ENCODE measurements at regions not wholly inside any gene's neighbourhood (a gene's known extent, or its start where the extent isn't known, plus 50 kb on each side); places are given as distances from the start of the nearest gene placed in this dataset.

DNA sequence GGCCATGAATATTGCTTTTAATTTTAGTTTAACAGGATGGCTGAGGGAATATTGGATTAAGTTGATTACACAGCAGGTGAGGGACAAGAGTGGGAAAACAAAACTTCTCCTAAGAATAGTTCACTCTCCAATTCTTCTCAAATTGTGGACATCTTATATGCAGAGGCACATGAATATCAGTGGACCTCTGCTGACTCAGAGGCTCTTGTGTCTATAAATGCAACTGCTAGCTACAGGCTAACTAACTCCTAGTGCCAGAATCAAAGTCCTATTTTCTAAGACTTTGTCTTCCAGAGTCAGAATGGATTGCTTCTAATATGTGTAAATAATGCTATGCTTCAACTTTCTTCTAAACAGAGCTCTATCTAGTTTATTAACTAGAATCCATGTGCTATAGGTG lies 175.8 kb downstream of the IL15 start:
- H3K27ac ChIP-seq (ENCODE audit: low read depth in 1 of 2, low read length in 2 of 2) = no peak overlapping the region
- H3K27me3 ChIP-seq (ENCODE audit: control insufficient read depth in 2 of 2, insufficient read depth in 2 of 2, low read length in 2 of 2) = no peaks in the 10 kb centered on the region
- peaks cover 0 to 1% (median 0%) of the 10 kb centered on the region in 3 donors for H3K27me3 Mint-ChIP-seq (ENCODE audit: low read depth in 3 of 3)
- no peak overlapping the region for H2AFZ ChIP-seq (ENCODE audit: insufficient read depth, low read depth, low read length, poor library complexity, severe bottlenecking)
- no peaks in the 10 kb centered on the region for H3K4me1 Mint-ChIP-seq
- intact Hi-C loops (cut with micrococcal nuclease) = no loop called here
- peaks cover 0 to 10% (median 7%) of the 10 kb centered on the region in 7 donors for H3K9me3 Mint-ChIP-seq
- H4K20me1 ChIP-seq (ENCODE audit: insufficient read depth, low read length) = no peaks in the 10 kb centered on the region
- no peak overlapping the region for H3K4me3 Mint-ChIP-seq
- TF ChIP-seq, protein P1, sequence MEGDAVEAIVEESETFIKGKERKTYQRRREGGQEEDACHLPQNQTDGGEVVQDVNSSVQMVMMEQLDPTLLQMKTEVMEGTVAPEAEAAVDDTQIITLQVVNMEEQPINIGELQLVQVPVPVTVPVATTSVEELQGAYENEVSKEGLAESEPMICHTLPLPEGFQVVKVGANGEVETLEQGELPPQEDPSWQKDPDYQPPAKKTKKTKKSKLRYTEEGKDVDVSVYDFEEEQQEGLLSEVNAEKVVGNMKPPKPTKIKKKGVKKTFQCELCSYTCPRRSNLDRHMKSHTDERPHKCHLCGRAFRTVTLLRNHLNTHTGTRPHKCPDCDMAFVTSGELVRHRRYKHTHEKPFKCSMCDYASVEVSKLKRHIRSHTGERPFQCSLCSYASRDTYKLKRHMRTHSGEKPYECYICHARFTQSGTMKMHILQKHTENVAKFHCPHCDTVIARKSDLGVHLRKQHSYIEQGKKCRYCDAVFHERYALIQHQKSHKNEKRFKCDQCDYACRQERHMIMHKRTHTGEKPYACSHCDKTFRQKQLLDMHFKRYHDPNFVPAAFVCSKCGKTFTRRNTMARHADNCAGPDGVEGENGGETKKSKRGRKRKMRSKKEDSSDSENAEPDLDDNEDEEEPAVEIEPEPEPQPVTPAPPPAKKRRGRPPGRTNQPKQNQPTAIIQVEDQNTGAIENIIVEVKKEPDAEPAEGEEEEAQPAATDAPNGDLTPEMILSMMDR (IDR thresholded peaks at IDR 0.05) = no peak
- H3K79me2 ChIP-seq (ENCODE audit: insufficient read depth, low read length) = no peaks in the 10 kb centered on the region
- H3K36me3 Mint-ChIP-seq = no peaks in the 10 kb centered on the region
- peaks cover 0 to 11% of the 10 kb centered on the region in 2 donors for H3K9me3 ChIP-seq (replicated peaks in 1 of 2; ENCODE audit: control insufficient read depth in 1 of 2, insufficient read depth in 1 of 2, low read length in 2 of 2)
- H3K36me3 ChIP-seq (replicated peaks in 1 of 2; ENCODE audit: control insufficient read depth in 1 of 2, insufficient read depth in 2 of 2, low read length in 2 of 2) = no peaks in the 10 kb centered on the region
- no peak overlapping the region for H3K27ac Mint-ChIP-seq
- no peak for DNase-seq
- no peak overlapping the region for H3K4me2 ChIP-seq (replicated peaks; ENCODE audit: extremely low read depth, low read length, poor library complexity, severe bottlenecking)
- no peak overlapping the region for H3K9ac ChIP-seq (ENCODE audit: insufficient read depth, low read length, poor library complexity, severe bottlenecking)
- no peak overlapping the region for H3K4me3 ChIP-seq (replicated peaks in 1 of 3; ENCODE audit: low read depth in 2 of 3, low read length in 3 of 3)
- H3K4me1 ChIP-seq (ENCODE audit: control insufficient read depth in 1 of 2, insufficient read depth in 2 of 2, low read length in 2 of 2) = no peaks in the 10 kb centered on the region

DNA sequence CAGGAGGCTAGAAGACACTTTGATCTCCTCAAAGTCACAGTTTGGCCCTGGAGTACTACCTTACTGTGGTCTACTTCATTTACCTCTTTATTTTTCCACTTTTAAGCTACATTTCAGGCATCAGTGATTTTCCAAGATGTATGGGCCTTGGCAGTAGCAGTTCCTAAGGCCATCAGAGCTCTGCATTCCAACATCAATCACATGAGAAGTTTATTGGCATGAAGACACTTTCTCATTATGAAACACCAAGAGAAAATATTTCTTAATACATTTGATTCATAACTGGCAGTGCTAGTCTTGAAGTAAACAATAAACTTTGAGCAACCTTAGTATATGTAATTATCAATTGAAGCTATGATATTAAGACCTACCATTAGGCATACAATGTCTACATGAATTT lies 178.1 kb downstream of the IL15 start:
- Mint-ChIP-seq H3K4me3 (no peak overlapping the region), H3K27me3 (ENCODE audit: low read depth in 3 of 3) (peaks cover 0 to 1% (median 0%) of the 10 kb centered on the region in 3 donors), H3K27ac (no peak overlapping the region), H3K36me3 (no peaks in the 10 kb centered on the region), H3K9me3 (peaks cover 0 to 14% (median 10%) of the 10 kb centered on the region in 7 donors), H3K4me1 (no peaks in the 10 kb centered on the region)
- Histone ChIP-seq H3K27me3 (ENCODE audit: control insufficient read depth in 2 of 2, insufficient read depth in 2 of 2, low read length in 2 of 2) (no peaks in the 10 kb centered on the region), H3K4me3 (replicated peaks in 1 of 3; ENCODE audit: low read depth in 2 of 3, low read length in 3 of 3) (no peak overlapping the region), H3K79me2 (ENCODE audit: insufficient read depth, low read length) (no peaks in the 10 kb centered on the region), H3K4me1 (ENCODE audit: control insufficient read depth in 1 of 2, insufficient read depth in 2 of 2, low read length in 2 of 2) (no peaks in the 10 kb centered on the region), H2AFZ (ENCODE audit: insufficient read depth, low read depth, low read length, poor library complexity, severe bottlenecking) (no peak overlapping the region), H3K4me2 (replicated peaks; ENCODE audit: extremely low read depth, low read length, poor library complexity, severe bottlenecking) (no peak overlapping the region), H3K27ac (ENCODE audit: low read depth in 1 of 2, low read length in 2 of 2) (no peak overlapping the region), H3K36me3 (replicated peaks in 1 of 2; ENCODE audit: control insufficient read depth in 1 of 2, insufficient read depth in 2 of 2, low read length in 2 of 2) (no peaks in the 10 kb centered on the region), H3K9me3 (replicated peaks in 1 of 2; ENCODE audit: control insufficient read depth in 1 of 2, insufficient read depth in 1 of 2, low read length in 2 of 2) (peaks cover 0 to 11% of the 10 kb centered on the region in 2 donors), H3K9ac (ENCODE audit: insufficient read depth, low read length, poor library complexity, severe bottlenecking) (no peak overlapping the region), H4K20me1 (ENCODE audit: insufficient read depth, low read length) (no peaks in the 10 kb centered on the region)
- TF ChIP-seq, protein P1 (IDR thresholded peaks at IDR 0.05) = no peak
- intact Hi-C loops (cut with micrococcal nuclease) = no loop called here
- DNase-seq = no peak
